PC-9 (cell line): ENCODE measurements at regions not wholly inside any gene's neighbourhood (a gene's known extent, or its start where the extent isn't known, plus 50 kb on each side); places are given as distances from the start of the nearest gene placed in this dataset.

Experiments
- BruUV-seq: library from RNA; stranded (reverse); fragments of 400-500 nt; replicated peaks from 2 replicates; lab custom pipeline; 2021; lab: Mats Ljungman, UMichigan
- CTCF ChIA-PET: fragments of 300-600 bp; sonication (Branson Sonifier 250); formaldehyde crosslinking; loops from one replicate; lab custom pipeline; 2022; ENCODE audit warnings: antibody characterized with exemption; lab: Charles Lee
- POLR2A ChIA-PET: fragments of 300-600 bp; sonication (Branson Sonifier 250); formaldehyde crosslinking; loops from one replicate; lab custom pipeline; 2022; ENCODE audit warnings: antibody characterized with exemption; ENCODE audit not compliant: unreplicated experiment; lab: Charles Lee
- DNase-seq, 2 experiments: peaks; one replicate each; pipeline versions ENCODE4 v3.0.0 to v3.0.0-alpha.2; 2015 to 2022; ENCODE audit warnings: mixed read lengths in 1 of 2
- H2AFZ ChIP-seq: fragments of 200-600 bp; sonication (generic); 2 replicates; pipeline ENCODE4 v1.8.1; 2017; ENCODE audit warnings: antibody characterized with exemption
- H3F3A ChIP-seq: fragments of 200-600 bp; sonication (generic); 2 replicates; pipeline ENCODE4 v1.8.1; 2017; ENCODE audit warnings: antibody characterized with exemption, mild to moderate bottlenecking, low read depth; ENCODE audit not compliant: insufficient read depth
- H3K27ac ChIP-seq: fragments of 200-600 bp; sonication (generic); 2 replicates; pipeline ENCODE4 v1.6.1; 2016; ENCODE audit warnings: mixed run types
- H3K27me3 ChIP-seq: fragments of 200-600 bp; sonication (generic); 2 replicates; pipeline ENCODE4 v1.6.1; 2016; ENCODE audit warnings: low read depth, mixed run types; ENCODE audit not compliant: insufficient read depth
- H3K36me3 ChIP-seq: fragments of 200-600 bp; sonication (generic); 2 replicates; pipeline ENCODE4 v1.6.1; 2016; ENCODE audit warnings: low read depth, mixed run types
- H3K4me1 ChIP-seq: fragments of 200-600 bp; sonication (generic); replicated peaks from 2 replicates; pipeline ENCODE4 v1.6.1; 2016; ENCODE audit warnings: mixed run types; ENCODE audit not compliant: insufficient read depth
- H3K4me2 ChIP-seq: fragments of 200-600 bp; sonication (generic); 2 replicates; pipeline ENCODE4 v1.6.1; 2017; ENCODE audit warnings: mixed run types
- H3K4me3 ChIP-seq: fragments of 200-600 bp; sonication (generic); 2 replicates; pipeline ENCODE4 v1.6.1; 2016; ENCODE audit warnings: mixed run types
- H3K79me2 ChIP-seq: fragments of 200-600 bp; sonication (generic); 2 replicates; pipeline ENCODE4 v1.6.1; 2017; ENCODE audit warnings: low read depth, mixed run types
- H3K9me2 ChIP-seq: fragments of 200-600 bp; sonication (generic); 2 replicates; pipeline ENCODE4 v1.8.1; 2017; ENCODE audit warnings: mild to moderate bottlenecking; ENCODE audit not compliant: insufficient read depth
- H3K9me3 ChIP-seq: fragments of 200-600 bp; sonication (generic); 2 replicates; pipeline ENCODE4 v1.8.1; 2016; ENCODE audit warnings: low read depth; ENCODE audit not compliant: insufficient read depth
- H4K20me1 ChIP-seq: fragments of 200-600 bp; sonication (generic); 2 replicates; pipeline ENCODE4 v1.8.1; 2017; ENCODE audit not compliant: insufficient read depth
- EZH2 ChIP-seq: fragments of 200-600 bp; sonication (generic); IDR thresholded peaks from 2 replicates; pipeline ENCODE4 v1.8.0; 2017; ENCODE audit warnings: antibody characterized with exemption, low read depth
- intact Hi-C: fragments of 100-400 bp; cut with micrococcal nuclease; formaldehyde crosslinking; loops from one replicate; pipeline ENCODE4 v1.10.0; 2022; ENCODE audit not compliant: unreplicated experiment
- TF ChIP-seq, protein P1 (sequence below): fragments of 200-600 bp; sonication (generic); conservative IDR thresholded peaks from 2 replicates; pipeline ENCODE4 v1.6.1; 2017; ENCODE audit warnings: mixed run types, antibody characterized with exemption, mild to moderate bottlenecking, moderate library complexity

DNA sequence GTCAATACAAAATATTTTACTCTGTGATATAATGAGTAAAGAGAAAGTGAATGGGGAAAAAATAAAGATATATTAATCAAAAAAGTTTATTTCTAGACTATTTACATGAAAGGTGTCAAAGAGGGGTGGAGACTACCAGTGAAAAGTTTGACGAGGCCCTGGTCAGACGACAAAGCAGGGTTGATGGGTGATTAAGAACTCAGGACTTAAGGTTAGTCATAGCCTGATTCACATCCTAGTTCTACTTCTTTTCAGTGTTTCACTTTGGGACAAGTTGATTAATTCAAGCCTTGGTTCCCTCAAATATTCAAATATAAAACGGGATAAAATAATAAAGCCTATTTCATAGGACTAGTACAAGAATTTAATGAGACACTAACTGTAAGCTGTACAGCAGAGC is 178.2 kb upstream of the HS3ST5 start:
- TF ChIP-seq, protein P1, sequence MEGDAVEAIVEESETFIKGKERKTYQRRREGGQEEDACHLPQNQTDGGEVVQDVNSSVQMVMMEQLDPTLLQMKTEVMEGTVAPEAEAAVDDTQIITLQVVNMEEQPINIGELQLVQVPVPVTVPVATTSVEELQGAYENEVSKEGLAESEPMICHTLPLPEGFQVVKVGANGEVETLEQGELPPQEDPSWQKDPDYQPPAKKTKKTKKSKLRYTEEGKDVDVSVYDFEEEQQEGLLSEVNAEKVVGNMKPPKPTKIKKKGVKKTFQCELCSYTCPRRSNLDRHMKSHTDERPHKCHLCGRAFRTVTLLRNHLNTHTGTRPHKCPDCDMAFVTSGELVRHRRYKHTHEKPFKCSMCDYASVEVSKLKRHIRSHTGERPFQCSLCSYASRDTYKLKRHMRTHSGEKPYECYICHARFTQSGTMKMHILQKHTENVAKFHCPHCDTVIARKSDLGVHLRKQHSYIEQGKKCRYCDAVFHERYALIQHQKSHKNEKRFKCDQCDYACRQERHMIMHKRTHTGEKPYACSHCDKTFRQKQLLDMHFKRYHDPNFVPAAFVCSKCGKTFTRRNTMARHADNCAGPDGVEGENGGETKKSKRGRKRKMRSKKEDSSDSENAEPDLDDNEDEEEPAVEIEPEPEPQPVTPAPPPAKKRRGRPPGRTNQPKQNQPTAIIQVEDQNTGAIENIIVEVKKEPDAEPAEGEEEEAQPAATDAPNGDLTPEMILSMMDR: no peak
- TF ChIP-seq EZH2: no peak
- Histone ChIP-seq H3K4me3 (no peak overlapping the region), H3K79me2 (no peaks in the 10 kb centered on the region), H4K20me1 (no peaks in the 10 kb centered on the region), H3K9me2 (no peaks in the 10 kb centered on the region), H3K27me3 (no peaks in the 10 kb centered on the region), H3K36me3 (no peaks in the 10 kb centered on the region), H3K9me3 (no peaks in the 10 kb centered on the region), H3K4me2 (no peak overlapping the region), H3K4me1 (no peaks in the 10 kb centered on the region), H3K27ac (no peak overlapping the region), H2AFZ (no peak overlapping the region), H3F3A (no peaks in the 10 kb centered on the region)
- intact Hi-C loops: no loop called here
- no TSS peak for BruUV-seq
- ChIA-PET POLR2A (no interaction called here), CTCF (no interaction called here)
- no peak for DNase-seq

DNA sequence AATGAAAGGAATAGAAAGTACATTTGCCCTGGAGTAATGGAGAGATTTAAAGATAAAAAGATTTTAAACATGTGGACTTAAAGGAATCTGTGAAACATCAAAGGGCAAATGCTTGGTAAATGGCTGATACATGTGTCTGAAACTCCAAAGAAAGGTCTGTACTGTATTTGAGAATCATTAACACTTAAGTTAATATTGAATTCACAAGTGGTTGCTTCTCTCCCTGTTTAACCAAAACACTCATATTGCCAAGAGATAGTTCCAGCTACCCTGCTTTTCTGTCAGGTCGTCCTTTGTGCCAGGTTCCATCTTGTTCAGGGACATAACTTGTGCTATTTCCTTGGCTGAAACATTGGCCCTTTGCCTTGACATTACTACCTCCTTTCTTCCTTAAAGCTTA is 171.3 kb upstream of the HS3ST5 start:
- no peak for DNase-seq
- POLR2A ChIA-PET: no interaction called here
- Histone ChIP-seq H3K4me3 (no peak overlapping the region), H3K27me3 (no peaks in the 10 kb centered on the region), H3K4me1 (no peaks in the 10 kb centered on the region), H3K27ac (no peak overlapping the region), H3K4me2 (no peak overlapping the region), H3K9me3 (no peaks in the 10 kb centered on the region), H3K79me2 (no peaks in the 10 kb centered on the region), H4K20me1 (no peaks in the 10 kb centered on the region), H2AFZ (no peak overlapping the region), H3K36me3 (no peaks in the 10 kb centered on the region), H3F3A (no peaks in the 10 kb centered on the region), H3K9me2 (no peaks in the 10 kb centered on the region)
- no TSS peak for BruUV-seq
- TF ChIP-seq, protein P1: no peak
- no peak for TF ChIP-seq EZH2
- intact Hi-C loops: no loop called here
- CTCF ChIA-PET: no interaction called here

DNA sequence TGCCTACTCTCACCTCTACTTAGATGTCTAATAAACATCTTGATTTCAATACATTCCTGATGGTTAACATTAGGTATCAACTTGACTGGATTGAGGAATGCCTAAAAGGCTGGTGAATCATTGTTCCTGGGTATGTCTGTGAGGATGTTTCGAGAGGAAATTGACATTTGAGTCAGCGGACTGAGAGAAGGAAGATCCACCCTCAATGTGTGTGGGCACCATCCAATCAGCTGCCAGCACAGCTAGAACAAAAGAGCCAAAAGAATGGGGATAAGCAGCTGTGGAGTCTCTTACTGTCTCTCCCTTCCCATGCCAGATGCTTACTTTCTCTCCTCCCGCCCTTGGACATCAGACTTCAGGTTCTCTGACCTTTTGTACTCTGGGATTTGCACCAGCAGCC is 128.6 kb upstream of the HS3ST5 start:
- Histone ChIP-seq H3K9me2 (no peaks in the 10 kb centered on the region), H2AFZ (no peak overlapping the region), H3K36me3 (no peaks in the 10 kb centered on the region), H4K20me1 (no peaks in the 10 kb centered on the region; the same call in 1 of the 2 replicates), H3K79me2 (no peaks in the 10 kb centered on the region), H3K4me2 (no peak overlapping the region), H3K27ac (no peak overlapping the region), H3F3A (no peaks in the 10 kb centered on the region), H3K27me3 (no peaks in the 10 kb centered on the region), H3K4me1 (no peaks in the 10 kb centered on the region), H3K9me3 (no peaks in the 10 kb centered on the region), H3K4me3 (no peak overlapping the region)
- intact Hi-C loops: no loop called here
- no peak for TF ChIP-seq EZH2
- TF ChIP-seq, protein P1: no peak
- ChIA-PET POLR2A (no interaction called here), CTCF (no interaction called here)
- no peak for DNase-seq
- BruUV-seq: no TSS peak
